H9 (cell line): ENCODE measurements at regions not wholly inside any gene's neighbourhood (a gene's known extent, or its start where the extent isn't known, plus 50 kb on each side); places are given as distances from the start of the nearest gene placed in this dataset.

Experiments
- DNase-seq: peaks from one replicate; pipeline ENCODE4 v3.0.0-alpha.2; 2017
- H2AFZ ChIP-seq: one replicate; pipeline ENCODE4 v1.6.1; 2013; ENCODE audit warnings: mild to moderate bottlenecking, low read length, control low read depth, moderate library complexity
- H2AK5ac ChIP-seq: 2 replicates; pipeline ENCODE4 v1.6.1; 2013; ENCODE audit warnings: low read length, control low read depth, mixed read lengths; ENCODE audit not compliant: insufficient read length
- H2BK120ac ChIP-seq: one replicate; pipeline ENCODE4 v1.6.1; 2013; ENCODE audit warnings: low read depth, mild to moderate bottlenecking, low read length, control low read depth, inconsistent platforms; ENCODE audit not compliant: poor library complexity, severe bottlenecking
- H2BK12ac ChIP-seq: 2 replicates; pipeline ENCODE4 v1.6.1; 2013; ENCODE audit warnings: low read length, control low read depth, mixed read lengths, low read depth; ENCODE audit not compliant: insufficient read length
- H2BK15ac ChIP-seq: 2 replicates; pipeline ENCODE4 v1.6.1; 2013; ENCODE audit warnings: low read depth, low read length, control low read depth
- H2BK20ac ChIP-seq: one replicate; pipeline ENCODE4 v1.6.1; 2013; ENCODE audit warnings: low read depth, mild to moderate bottlenecking, low read length, control low read depth, inconsistent platforms; ENCODE audit not compliant: poor library complexity, severe bottlenecking
- H2BK5ac ChIP-seq: 2 replicates; pipeline ENCODE4 v1.6.1; 2013; ENCODE audit warnings: low read length, control low read depth, mixed read lengths; ENCODE audit not compliant: insufficient read length
- H3K14ac ChIP-seq: 2 replicates; pipeline ENCODE4 v1.6.1; 2013; ENCODE audit warnings: low read length, control low read depth; ENCODE audit not compliant: insufficient read depth
- H3K18ac ChIP-seq: 2 replicates; pipeline ENCODE4 v1.6.1; 2013; ENCODE audit warnings: low read depth, mild to moderate bottlenecking, mixed read lengths, low read length, control low read depth; ENCODE audit not compliant: insufficient read length
- H3K23ac ChIP-seq: 2 replicates; pipeline ENCODE4 v1.6.1; 2013; ENCODE audit warnings: low read length, control low read depth, mixed read lengths, low read depth; ENCODE audit not compliant: insufficient read length
- H3K23me2 ChIP-seq: 2 replicates; pipeline ENCODE4 v1.6.1; 2013; ENCODE audit warnings: low read depth, mild to moderate bottlenecking, mixed read lengths, low read length, control low read depth; ENCODE audit not compliant: insufficient read length, poor library complexity, severe bottlenecking
- H3K27ac ChIP-seq: 2 replicates; pipeline ENCODE4 v1.5.1; 2013; ENCODE audit warnings: low read length, control low read depth, mixed read lengths, low read depth; ENCODE audit not compliant: insufficient read length
- H3K27me3 ChIP-seq: 2 replicates; pipeline ENCODE4 v1.6.1; 2013; ENCODE audit warnings: low read length, control low read depth, inconsistent platforms; ENCODE audit not compliant: insufficient read depth
- H3K4ac ChIP-seq: 2 replicates; pipeline ENCODE4 v1.6.1; 2013; ENCODE audit warnings: low read depth, mild to moderate bottlenecking, control low read depth, inconsistent platforms, low read length, moderate library complexity
- H3K4me1 ChIP-seq: 2 replicates; pipeline ENCODE4 v1.6.1; 2013; ENCODE audit warnings: low read length, control low read depth, inconsistent platforms; ENCODE audit not compliant: insufficient read depth
- H3K4me2 ChIP-seq: 2 replicates; pipeline ENCODE4 v1.6.1; 2013; ENCODE audit warnings: low read length, control low read depth, mixed read lengths; ENCODE audit not compliant: insufficient read length, insufficient read depth
- H3K56ac ChIP-seq: 2 replicates; pipeline ENCODE4 v1.6.1; 2013; ENCODE audit warnings: low read depth, mild to moderate bottlenecking, mixed read lengths, low read length, control low read depth; ENCODE audit not compliant: insufficient read length
- H3K79me1 ChIP-seq: 2 replicates; pipeline ENCODE4 v1.6.1; 2013; ENCODE audit warnings: low read depth, mild to moderate bottlenecking, moderate library complexity, low read length, control low read depth, inconsistent platforms; ENCODE audit not compliant: insufficient read depth, poor library complexity, severe bottlenecking
- H3K79me2 ChIP-seq: 2 replicates; pipeline ENCODE4 v1.6.1; 2013; ENCODE audit warnings: low read length, control low read depth, inconsistent platforms; ENCODE audit not compliant: insufficient read depth
- H3K9ac ChIP-seq: 2 replicates; pipeline ENCODE4 v1.6.1; 2013; ENCODE audit warnings: low read length, control low read depth, mixed read lengths; ENCODE audit not compliant: insufficient read length; ENCODE audit errors: extremely low read depth
- H3K9me3 ChIP-seq: one replicate; pipeline ENCODE4 v1.6.1; 2013; ENCODE audit warnings: low read depth, low read length, inconsistent platforms; ENCODE audit not compliant: control insufficient read depth
- H3T11ph ChIP-seq: one replicate; pipeline ENCODE4 v1.6.1; 2013; ENCODE audit warnings: mild to moderate bottlenecking, low read length, control low read depth, inconsistent platforms
- H4K20me1 ChIP-seq: one replicate; pipeline ENCODE4 v1.6.1; 2013; ENCODE audit not compliant: control insufficient read depth, insufficient read length, insufficient read depth
- H4K5ac ChIP-seq: 2 replicates; pipeline ENCODE4 v1.6.1; 2013; ENCODE audit warnings: low read depth, mild to moderate bottlenecking, mixed read lengths, low read length, control low read depth; ENCODE audit not compliant: insufficient read length
- H4K8ac ChIP-seq: replicated peaks from 2 replicates; pipeline ENCODE4 v1.6.1; 2013; ENCODE audit warnings: low read length, control low read depth, mixed read lengths, low read depth; ENCODE audit not compliant: insufficient read length
- H4K91ac ChIP-seq: 2 replicates; pipeline ENCODE4 v1.6.1; 2013; ENCODE audit warnings: low read depth, mild to moderate bottlenecking, moderate library complexity, mixed read lengths, low read length, control low read depth; ENCODE audit not compliant: insufficient read length
- H3K27ac Mint-ChIP-seq, 3 experiments: 2 replicates in 2 of 3; 3 replicates in 1 of 3; pipeline ENCODE4 v1.8.0; 2020 to 2021; ENCODE audit warnings: mixed read lengths in 3 of 3, mild to moderate bottlenecking in 1 of 3, moderate library complexity in 1 of 3
- H3K27me3 Mint-ChIP-seq: 2 replicates; pipeline ENCODE4 v1.8.0; 2021; ENCODE audit warnings: low read depth, mild to moderate bottlenecking, moderate library complexity, mixed read lengths
- H3K36me3 Mint-ChIP-seq, 3 experiments: 2 replicates in 2 of 3; 3 replicates in 1 of 3; pipeline ENCODE4 v1.8.0; 2020 to 2021; ENCODE audit warnings: low read depth in 3 of 3, mixed read lengths in 3 of 3; ENCODE audit not compliant: insufficient read depth in 1 of 3
- H3K4me1 Mint-ChIP-seq, 2 experiments: 2 replicates each; pipeline ENCODE4 v1.8.0; 2020; ENCODE audit warnings: mixed read lengths in 2 of 2
- H3K4me3 Mint-ChIP-seq, 2 experiments: 2 replicates in 1 of 2; 3 replicates in 1 of 2; pipeline ENCODE4 v1.8.0; 2020 to 2021; ENCODE audit warnings: mild to moderate bottlenecking in 2 of 2, mixed read lengths in 2 of 2, moderate library complexity in 1 of 2
- H3K9me3 Mint-ChIP-seq, 2 experiments: 2 replicates in 1 of 2; 3 replicates in 1 of 2; pipeline ENCODE4 v1.8.0; 2020; ENCODE audit warnings: mild to moderate bottlenecking in 2 of 2, mixed read lengths in 2 of 2, moderate library complexity in 1 of 2
- WGBS: extraction: QIAGEN DNeasy Blood & Tissue Kit; methylation state at CpG from one replicate; pipeline ENCODE4 v1.1.7; 2013; ENCODE audit warnings: missing lambda C conversion rate, low lambda C conversion rate, mixed read lengths; ENCODE audit not compliant: insufficient read length; ENCODE audit errors: extremely low coverage; 5-methylcytosine and 5-hydroxymethylcytosine counted together
- TF ChIP-seq, protein P1 (sequence below): fragments of 200-600 bp; sonication (generic); conservative IDR thresholded peaks from 3 replicates; pipeline ENCODE4 v1.8.0; 2021; ENCODE audit warnings: antibody characterized with exemption, mild to moderate bottlenecking

DNA sequence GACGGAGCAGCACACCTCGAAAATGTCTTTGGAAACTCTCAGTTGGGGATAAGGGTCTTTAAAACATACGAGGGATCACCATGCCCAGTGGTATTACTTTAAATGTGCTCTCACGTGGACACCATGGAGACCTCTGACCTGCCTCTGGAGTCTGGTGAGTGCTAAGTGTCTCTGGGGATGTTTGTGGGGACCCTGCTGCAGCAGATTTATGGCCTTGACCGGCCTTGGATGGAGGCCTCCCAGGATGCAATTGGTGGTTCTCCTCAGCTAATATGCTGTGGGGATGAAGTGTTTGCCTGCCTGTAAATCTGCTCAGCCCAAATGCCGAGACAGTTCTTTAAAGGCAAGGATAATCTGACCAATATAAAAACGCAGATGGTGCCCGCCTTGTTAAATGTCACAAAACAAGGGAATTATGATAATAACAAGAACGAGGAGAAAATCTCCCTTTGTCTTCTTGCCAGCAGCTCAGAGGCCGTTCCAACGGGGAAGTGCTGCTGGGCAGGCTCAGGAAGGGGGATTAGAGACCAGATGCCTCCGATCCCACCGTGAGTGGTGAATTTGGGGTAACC is 154.4 kb downstream of the ABCC12 start:
- Mint-ChIP-seq H3K27ac (no peak overlapping the region), H3K4me3 (no peak overlapping the region), H3K9me3 (peaks cover 2 to 4% of the 10 kb centered on the region in 2 experiments; a peak in 4 of 5 replicates), H3K4me1 (peaks cover 6 to 12% of the 10 kb centered on the region in 2 experiments), H3K36me3 (peaks cover 0 to 2% (median 0%) of the 10 kb centered on the region in 3 experiments; a peak in 2 of 7 replicates), H3K27me3 (no peaks in the 10 kb centered on the region; the same call in 1 of the 2 replicates)
- H4K20me1 ChIP-seq, result no peaks in the 10 kb centered on the region
- no peak overlapping the region for H2AFZ ChIP-seq
- no peaks in the 10 kb centered on the region for H3K4me1 ChIP-seq
- H3K27me3 ChIP-seq, result no peaks in the 10 kb centered on the region
- no peak overlapping the region for H4K5ac ChIP-seq
- H2BK12ac ChIP-seq, result no peak overlapping the region
- H3K23me2 ChIP-seq, result no peaks in the 10 kb centered on the region
- no peak overlapping the region for H3T11ph ChIP-seq
- H3K56ac ChIP-seq, result no peak overlapping the region
- H3K4ac ChIP-seq, result no peak overlapping the region
- H3K79me1 ChIP-seq, result no peaks in the 10 kb centered on the region
- no peak overlapping the region for H3K14ac ChIP-seq
- H3K23ac ChIP-seq, result no peak overlapping the region
- DNase-seq, result no peak
- H4K91ac ChIP-seq, result no peak overlapping the region
- H3K4me2 ChIP-seq, result no peak overlapping the region
- H2BK15ac ChIP-seq, result no peak overlapping the region
- no peak overlapping the region for H2BK5ac ChIP-seq
- no peak overlapping the region for H3K27ac ChIP-seq
- no peak overlapping the region for H2AK5ac ChIP-seq
- no peaks in the 10 kb centered on the region for H3K9me3 ChIP-seq
- no peak overlapping the region for H2BK20ac ChIP-seq
- no peak overlapping the region for H4K8ac ChIP-seq
- no peaks in the 10 kb centered on the region for H3K79me2 ChIP-seq
- H2BK120ac ChIP-seq, result no peak overlapping the region
- H3K9ac ChIP-seq, result no peak overlapping the region
- WGBS, result no CpG with 5 or more reads among the region's 13 CpGs
- TF ChIP-seq, protein P1, sequence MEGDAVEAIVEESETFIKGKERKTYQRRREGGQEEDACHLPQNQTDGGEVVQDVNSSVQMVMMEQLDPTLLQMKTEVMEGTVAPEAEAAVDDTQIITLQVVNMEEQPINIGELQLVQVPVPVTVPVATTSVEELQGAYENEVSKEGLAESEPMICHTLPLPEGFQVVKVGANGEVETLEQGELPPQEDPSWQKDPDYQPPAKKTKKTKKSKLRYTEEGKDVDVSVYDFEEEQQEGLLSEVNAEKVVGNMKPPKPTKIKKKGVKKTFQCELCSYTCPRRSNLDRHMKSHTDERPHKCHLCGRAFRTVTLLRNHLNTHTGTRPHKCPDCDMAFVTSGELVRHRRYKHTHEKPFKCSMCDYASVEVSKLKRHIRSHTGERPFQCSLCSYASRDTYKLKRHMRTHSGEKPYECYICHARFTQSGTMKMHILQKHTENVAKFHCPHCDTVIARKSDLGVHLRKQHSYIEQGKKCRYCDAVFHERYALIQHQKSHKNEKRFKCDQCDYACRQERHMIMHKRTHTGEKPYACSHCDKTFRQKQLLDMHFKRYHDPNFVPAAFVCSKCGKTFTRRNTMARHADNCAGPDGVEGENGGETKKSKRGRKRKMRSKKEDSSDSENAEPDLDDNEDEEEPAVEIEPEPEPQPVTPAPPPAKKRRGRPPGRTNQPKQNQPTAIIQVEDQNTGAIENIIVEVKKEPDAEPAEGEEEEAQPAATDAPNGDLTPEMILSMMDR, result no peak
- H3K18ac ChIP-seq, result no peak overlapping the region
